Type B pancreatic cell (in vitro differentiated cells): ENCODE measurements at regions not wholly inside any gene's neighbourhood (a gene's known extent, or its start where the extent isn't known, plus 50 kb on each side); places are given as distances from the start of the nearest gene placed in this dataset.
"Not testable (repeated sequence)": the region's sequence is repeated elsewhere in the genome, so short reads cannot be mapped to it uniquely, and the experiment has no call there.

Experiments
- DNase-seq: peaks from one replicate; pipeline ENCODE4 v3.0.0; 2021; ENCODE audit warnings: mixed read lengths; ENCODE audit not compliant: unreplicated experiment; ENCODE audit errors: extremely low spot score
- H3K27ac Mint-ChIP-seq: 2 replicates; pipeline ENCODE4 v1.8.0; 2021; ENCODE audit warnings: mild to moderate bottlenecking, mixed read lengths
- H3K27me3 Mint-ChIP-seq: 2 replicates; pipeline ENCODE4 v1.8.0; 2021; ENCODE audit warnings: mixed read lengths
- H3K36me3 Mint-ChIP-seq: 2 replicates; pipeline ENCODE4 v1.8.0; 2021; ENCODE audit warnings: mixed read lengths
- H3K4me1 Mint-ChIP-seq: one replicate; pipeline ENCODE4 v1.8.0; 2021; ENCODE audit warnings: mixed read lengths; ENCODE audit not compliant: unreplicated experiment
- H3K4me3 Mint-ChIP-seq: 2 replicates; pipeline ENCODE4 v1.8.0; 2021; ENCODE audit warnings: mild to moderate bottlenecking, mixed read lengths
- H3K9me3 Mint-ChIP-seq: 2 replicates; pipeline ENCODE4 v1.8.0; 2021; ENCODE audit warnings: mixed read lengths
- CTCF ChIP-seq: fragments of 200-600 bp; sonication (generic); conservative IDR thresholded peaks from 2 replicates; pipeline ENCODE4 v1.5.0; 2021; ENCODE audit warnings: antibody characterized with exemption, mild to moderate bottlenecking

DNA sequence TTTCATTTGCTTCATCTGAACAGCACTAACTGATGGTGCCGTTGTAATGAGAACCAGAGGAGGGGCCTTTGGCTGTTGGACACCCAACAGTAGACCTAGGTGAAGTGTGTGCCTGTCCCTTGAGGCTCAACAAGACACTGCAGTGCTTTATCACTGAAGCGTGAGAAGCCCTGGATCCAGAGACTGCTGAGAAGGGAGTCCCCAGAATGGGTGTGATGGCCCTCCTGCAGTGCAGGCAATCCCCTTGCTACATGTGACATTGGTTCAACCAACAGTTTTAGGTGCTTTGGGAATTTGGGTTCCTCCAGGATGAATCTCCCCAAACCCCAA, 125.6 kb downstream of the BRD1 start:
- no peaks in the 10 kb centered on the region for H3K36me3 Mint-ChIP-seq
- no peak for DNase-seq
- H3K9me3 Mint-ChIP-seq: no peaks in the 10 kb centered on the region
- H3K27me3 Mint-ChIP-seq: peaks cover 50% of the 10 kb centered on the region
- H3K4me1 Mint-ChIP-seq: no peaks in the 10 kb centered on the region
- no peak overlapping the region for H3K27ac Mint-ChIP-seq
- peak; percentile 0 for TF ChIP-seq CTCF
- H3K4me3 Mint-ChIP-seq: no peak overlapping the region

DNA sequence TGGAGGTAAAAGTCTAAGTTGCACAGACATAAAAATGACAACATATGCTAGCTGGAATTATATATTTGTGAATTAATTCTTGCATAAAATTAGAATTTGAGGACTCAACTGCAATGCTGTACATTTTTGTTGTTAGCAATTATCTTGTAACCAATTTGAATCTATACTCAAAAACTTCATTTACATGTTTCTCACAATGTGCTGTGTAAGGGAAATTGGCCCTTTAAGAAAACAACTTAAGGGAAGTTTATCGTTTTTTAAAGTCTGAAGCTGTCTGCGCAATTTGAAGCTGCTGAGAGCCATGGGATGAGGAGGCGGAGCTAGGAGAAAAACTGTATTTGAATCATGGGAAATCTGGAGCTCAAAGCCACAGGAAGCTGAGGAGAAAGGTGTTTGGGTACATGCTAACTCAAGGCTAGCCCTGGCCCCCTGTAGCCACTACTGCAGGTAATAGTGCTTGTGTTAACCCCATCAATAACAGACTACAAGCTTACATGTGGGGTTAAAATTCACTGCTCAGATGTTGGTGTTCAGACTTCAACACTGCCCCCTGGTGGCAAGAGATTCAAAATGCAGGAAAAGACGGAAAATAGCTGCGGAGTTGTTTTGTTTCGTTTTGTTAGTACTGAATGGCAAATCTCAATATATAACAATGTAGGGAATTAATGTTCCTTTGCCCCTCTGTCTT, 126.1 kb downstream of the BRD1 start:
- Mint-ChIP-seq H3K27me3 (peaks cover 52% of the 10 kb centered on the region), H3K36me3 (no peaks in the 10 kb centered on the region), H3K4me1 (no peaks in the 10 kb centered on the region), H3K27ac (no peak overlapping the region), H3K9me3 (no peaks in the 10 kb centered on the region), H3K4me3 (no peak overlapping the region)
- peak; percentile 73 for TF ChIP-seq CTCF
- DNase-seq: peak; percentile 25

GRCh38 chr22:49699928-49700498, 127.7 kb downstream of the BRD1 start:
- Mint-ChIP-seq H3K4me1 (no peaks in the 10 kb centered on the region), H3K27ac (no peak overlapping the region), H3K27me3 (peaks cover 41% of the 10 kb centered on the region), H3K36me3 (no peaks in the 10 kb centered on the region), H3K4me3 (no peak overlapping the region), H3K9me3 (no peaks in the 10 kb centered on the region)
- no peak for TF ChIP-seq CTCF
- peak; percentile 57 for DNase-seq

DNA sequence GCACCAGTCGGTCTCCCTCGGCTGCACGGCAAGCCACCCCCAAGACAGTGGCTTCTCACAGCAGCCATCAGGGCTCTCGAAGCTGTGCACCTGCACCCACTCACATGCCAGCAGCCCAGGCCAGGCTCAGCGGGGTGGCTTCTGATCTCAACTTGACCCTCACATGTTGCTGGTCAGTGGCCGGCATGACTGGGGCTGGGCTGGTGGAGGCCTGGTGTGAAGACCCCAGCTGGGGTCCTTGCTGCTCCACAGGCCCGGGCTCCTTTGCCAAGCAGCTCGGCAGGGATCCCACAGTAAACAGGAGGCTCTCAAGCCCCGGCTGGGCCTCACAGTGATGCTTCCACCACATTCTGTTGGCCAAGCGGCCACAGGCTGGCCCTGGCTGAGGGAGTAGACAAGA, 128.2 kb downstream of the BRD1 start:
- H3K27ac Mint-ChIP-seq: no peak overlapping the region
- no peaks in the 10 kb centered on the region for H3K36me3 Mint-ChIP-seq
- no peak for TF ChIP-seq CTCF
- peaks cover 39% of the 10 kb centered on the region for H3K27me3 Mint-ChIP-seq
- peak; percentile 55 for DNase-seq
- no peak overlapping the region for H3K4me3 Mint-ChIP-seq
- H3K4me1 Mint-ChIP-seq: no peaks in the 10 kb centered on the region
- no peaks in the 10 kb centered on the region for H3K9me3 Mint-ChIP-seq

DNA sequence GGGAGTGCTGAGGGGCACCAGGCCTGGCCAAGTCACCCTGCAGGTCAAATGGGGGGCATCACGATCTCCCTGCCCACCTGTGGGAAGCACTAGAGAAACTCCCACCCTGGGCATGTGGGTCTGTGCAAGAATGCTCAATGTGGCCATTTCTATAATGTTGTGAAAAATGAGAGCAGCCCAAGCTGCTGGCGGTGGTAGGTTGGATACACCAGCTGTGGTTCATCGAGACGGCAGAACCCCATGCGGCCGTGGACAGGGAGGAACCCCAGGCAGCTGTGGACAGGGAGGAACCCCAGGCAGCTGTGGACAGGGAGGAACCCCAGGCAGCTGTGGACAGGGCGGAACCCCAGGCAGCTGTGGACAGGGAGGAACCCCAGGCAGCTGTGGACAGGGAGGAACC, 129.1 kb downstream of the BRD1 start:
- H3K27me3 Mint-ChIP-seq: peaks cover 34% of the 10 kb centered on the region
- peak; percentile 52 for DNase-seq
- H3K9me3 Mint-ChIP-seq, H3K36me3 Mint-ChIP-seq, H3K27ac Mint-ChIP-seq, H3K4me1 Mint-ChIP-seq, H3K4me3 Mint-ChIP-seq: not testable (repeated sequence)

DNA sequence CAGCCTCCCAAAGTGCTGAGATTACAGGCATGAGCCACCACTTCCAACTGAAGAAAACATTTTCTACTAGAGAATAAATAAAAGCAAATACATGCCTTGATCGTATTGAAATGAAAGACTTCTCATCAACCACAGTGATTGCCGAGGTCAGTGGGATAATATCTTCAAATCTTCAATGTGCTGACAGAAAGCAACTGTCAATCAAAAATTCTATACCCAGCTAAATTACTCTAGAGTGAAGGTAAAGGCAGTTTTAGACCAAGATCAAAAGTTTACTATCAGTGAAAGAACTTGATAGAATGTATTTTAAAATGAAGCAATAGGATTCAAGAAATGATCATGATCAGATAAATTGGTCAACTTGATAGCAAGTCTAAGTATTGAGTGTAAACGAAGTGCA, 130.6 kb downstream of the BRD1 start:
- no peak for DNase-seq
- Mint-ChIP-seq H3K4me1 (no peaks in the 10 kb centered on the region), H3K9me3 (no peaks in the 10 kb centered on the region), H3K27ac (no peak overlapping the region), H3K36me3 (no peaks in the 10 kb centered on the region), H3K4me3 (no peak overlapping the region), H3K27me3 (peaks cover 24% of the 10 kb centered on the region)
- TF ChIP-seq CTCF: no peak
